Liver (tissue), 8 donors: ENCODE measurements at regions not wholly inside any gene's neighbourhood (a gene's known extent, or its start where the extent isn't known, plus 50 kb on each side); places are given as distances from the start of the nearest gene placed in this dataset.
A peak's percentile ranks its signal among the peaks of the same experiment; 100 is the strongest.

Experiments used
- DNase-seq: peaks from one replicate; pipeline ENCODE4 v3.0.0-alpha.2; 2017; ENCODE audit warnings: low spot score
- H3K27ac ChIP-seq, 2 donors: one replicate each; pipeline ENCODE4 v1.7.0; 2013; ENCODE audit warnings: inconsistent platforms in 2 of 2, low read length in 2 of 2, control low read depth in 1 of 2, low read depth in 1 of 2, mild to moderate bottlenecking in 1 of 2
- H3K27me3 ChIP-seq, 4 donors: one replicate each; pipeline versions ENCODE4 v1.6.1 to v1.7.0; 2013; ENCODE audit warnings: low read length in 3 of 4, inconsistent platforms in 1 of 4, mild to moderate bottlenecking in 1 of 4, moderate library complexity in 1 of 4; ENCODE audit not compliant: control insufficient read depth in 4 of 4, insufficient read depth in 4 of 4
- H3K36me3 ChIP-seq, 4 donors: one replicate each; pipeline versions ENCODE4 v1.6.1 to v1.7.0; 2013; ENCODE audit warnings: low read length in 3 of 4, mild to moderate bottlenecking in 3 of 4, low read depth in 1 of 4, moderate library complexity in 1 of 4; ENCODE audit not compliant: control insufficient read depth in 4 of 4, insufficient read depth in 3 of 4
- H3K4me1 ChIP-seq, 4 donors: one replicate each; pipeline versions ENCODE4 v1.6.1 to v1.7.0; 2013; ENCODE audit warnings: low read length in 3 of 4, mild to moderate bottlenecking in 3 of 4, moderate library complexity in 1 of 4; ENCODE audit not compliant: control insufficient read depth in 4 of 4, insufficient read depth in 4 of 4
- H3K4me3 ChIP-seq, 3 donors: one replicate each; pipeline versions ENCODE4 v1.6.1 to v1.7.0; 2013; ENCODE audit warnings: low read length in 3 of 3, control low read depth in 1 of 3, low read depth in 1 of 3, mild to moderate bottlenecking in 1 of 3
- H3K9ac ChIP-seq, 2 donors: one replicate each; pipeline ENCODE4 v1.7.0; 2013; ENCODE audit warnings: low read length in 2 of 2, mild to moderate bottlenecking in 2 of 2, moderate library complexity in 2 of 2, control low read depth in 1 of 2, low read depth in 1 of 2
- H3K9me3 ChIP-seq, 4 donors: one replicate each; pipeline versions ENCODE4 v1.6.1 to v1.7.0; 2013; ENCODE audit warnings: low read length in 3 of 4; ENCODE audit not compliant: control insufficient read depth in 4 of 4
- EGR1 ChIP-seq, 2 donors: IDR thresholded peaks; 2 replicates each; pipeline ENCODE4 v1.6.1; 2016 to 2018; ENCODE audit warnings: antibody characterized with exemption in 2 of 2, low read depth in 2 of 2
- FOXA1 ChIP-seq: IDR thresholded peaks from 2 replicates; pipeline ENCODE4 v1.6.1; 2016; ENCODE audit warnings: antibody characterized with exemption
- FOXA2 ChIP-seq: IDR thresholded peaks from 2 replicates; pipeline ENCODE4 v1.6.1; 2016; ENCODE audit warnings: antibody characterized with exemption
- GABPA ChIP-seq, 2 donors: IDR thresholded peaks in 1 of 2; conservative IDR thresholded peaks in 1 of 2; 2 replicates each; pipeline ENCODE4 v1.6.1; 2016; ENCODE audit warnings: antibody characterized with exemption in 2 of 2, mild to moderate bottlenecking in 1 of 2, moderate library complexity in 1 of 2
- HNF4G ChIP-seq: IDR thresholded peaks from 2 replicates; pipeline ENCODE4 v1.6.1; 2016; ENCODE audit warnings: antibody characterized with exemption
- JUND ChIP-seq, 2 donors: IDR thresholded peaks; 2 replicates each; pipeline ENCODE4 v1.6.1; 2016; ENCODE audit warnings: antibody characterized with exemption in 2 of 2
- NR2F2 ChIP-seq: IDR thresholded peaks from 2 replicates; pipeline ENCODE4 v1.6.1; 2016; ENCODE audit warnings: antibody characterized with exemption
- RAD21 ChIP-seq, 2 donors: IDR thresholded peaks; 2 replicates each; pipeline ENCODE4 v1.6.1; 2016; ENCODE audit warnings: antibody characterized with exemption in 2 of 2, mild to moderate bottlenecking in 2 of 2
- RXRA ChIP-seq, 2 donors: IDR thresholded peaks; 2 replicates each; pipeline ENCODE4 v1.6.1; 2017 to 2018; ENCODE audit warnings: antibody characterized with exemption in 2 of 2, mild to moderate bottlenecking in 1 of 2
- SP1 ChIP-seq: IDR thresholded peaks from 2 replicates; pipeline ENCODE4 v1.6.1; 2018; ENCODE audit warnings: antibody characterized with exemption, mild to moderate bottlenecking
- TAF1 ChIP-seq: conservative IDR thresholded peaks from 2 replicates; pipeline ENCODE4 v1.6.1; 2016; ENCODE audit warnings: antibody characterized with exemption, mild to moderate bottlenecking
- YY1 ChIP-seq: IDR thresholded peaks from 2 replicates; pipeline ENCODE4 v1.6.1; 2016; ENCODE audit warnings: antibody characterized with exemption, mild to moderate bottlenecking
- WGBS: extraction: QIAGEN DNeasy Blood & Tissue Kit; methylation state at CpG from one replicate; pipeline ENCODE4 v1.1.7; 2013; 5-methylcytosine and 5-hydroxymethylcytosine counted together
- TF ChIP-seq, protein P1 (sequence below): IDR thresholded peaks from 2 replicates; pipeline ENCODE4 v1.6.1; 2016; ENCODE audit warnings: antibody characterized with exemption
- TF ChIP-seq, protein P2 (sequence below): fragments of 150-350 bp; IDR thresholded peaks from 2 replicates; pipeline ENCODE4 v1.5.1; 2017; ENCODE audit warnings: improper control_type of control experiment, low read depth, low read length; ENCODE audit not compliant: missing input control
- TF ChIP-seq, protein P3 (sequence below): IDR thresholded peaks from 2 replicates; pipeline ENCODE4 v1.6.1; 2016; ENCODE audit warnings: antibody characterized with exemption, mild to moderate bottlenecking
- TF ChIP-seq, protein P4 (sequence below): IDR thresholded peaks from 2 replicates; pipeline ENCODE4 v1.6.1; 2016; ENCODE audit warnings: antibody characterized with exemption
- TF ChIP-seq, protein P5 (sequence below): IDR thresholded peaks from 2 replicates; pipeline ENCODE4 v1.6.1; 2016; ENCODE audit warnings: antibody characterized with exemption
- donor health status: healthy.
- donor health status: healthy.
- donor health status: healthy.
- donor health status: healthy.
- donor health status: healthy.

DNA sequence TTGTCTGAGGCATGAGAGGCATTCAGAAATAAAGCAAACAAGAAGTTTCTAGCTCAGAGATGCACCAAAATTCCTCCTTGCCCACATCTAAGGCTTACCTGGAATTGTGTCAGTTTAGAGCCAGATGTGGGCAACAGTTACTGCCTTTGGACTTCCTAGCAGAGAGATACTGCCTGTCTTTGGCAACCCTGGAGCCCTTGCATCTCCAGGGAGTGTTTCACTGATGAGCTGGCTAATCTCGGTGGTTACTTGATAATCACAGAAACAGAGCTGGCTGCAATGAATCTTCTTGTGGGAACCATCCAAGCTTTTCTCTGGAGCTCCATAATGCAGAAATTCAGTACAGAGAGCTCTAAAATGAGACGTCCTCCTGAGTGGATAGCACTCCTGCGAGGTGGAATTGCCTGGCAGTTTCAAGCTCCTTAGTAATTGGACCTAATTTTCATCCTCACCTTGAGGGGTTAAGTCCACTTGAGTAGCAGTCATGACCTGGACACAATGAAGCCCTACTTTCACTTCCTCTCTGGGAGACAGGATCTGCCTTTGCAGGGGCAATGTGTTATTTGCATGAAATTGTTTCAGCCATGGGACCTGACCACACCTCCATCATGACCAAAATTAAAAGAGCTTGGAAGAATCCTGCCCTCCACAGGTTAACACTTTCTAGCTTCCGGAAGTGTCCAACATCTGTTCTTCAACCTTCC is 108.8 kb upstream of the ARHGAP5 start:
- 70% methylated on average over 4 of the region's 4 CpGs for WGBS
- no peak overlapping the region for H3K4me3 ChIP-seq
- DNase-seq, result no peak
- TF ChIP-seq TAF1, result no peak
- TF ChIP-seq FOXA1, result no peak
- no peak for TF ChIP-seq YY1
- TF ChIP-seq FOXA2, result no peak
- no peak for TF ChIP-seq EGR1 (IDR thresholded peaks at IDR 0.05; ENCODE audit: low read depth in 2 of 2)
- TF ChIP-seq GABPA (IDR thresholded peaks at IDR 0.05 in 1 of 2, conservative IDR thresholded peaks at IDR 0.05 in 1 of 2), result no peak
- TF ChIP-seq, protein P1, sequence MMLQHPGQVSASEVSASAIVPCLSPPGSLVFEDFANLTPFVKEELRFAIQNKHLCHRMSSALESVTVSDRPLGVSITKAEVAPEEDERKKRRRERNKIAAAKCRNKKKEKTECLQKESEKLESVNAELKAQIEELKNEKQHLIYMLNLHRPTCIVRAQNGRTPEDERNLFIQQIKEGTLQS, result no peak
- no peak for TF ChIP-seq NR2F2
- no peak for TF ChIP-seq JUND (IDR thresholded peaks at IDR 0.05)
- TF ChIP-seq HNF4G, result no peak
- no peak for TF ChIP-seq SP1
- TF ChIP-seq, protein P2, sequence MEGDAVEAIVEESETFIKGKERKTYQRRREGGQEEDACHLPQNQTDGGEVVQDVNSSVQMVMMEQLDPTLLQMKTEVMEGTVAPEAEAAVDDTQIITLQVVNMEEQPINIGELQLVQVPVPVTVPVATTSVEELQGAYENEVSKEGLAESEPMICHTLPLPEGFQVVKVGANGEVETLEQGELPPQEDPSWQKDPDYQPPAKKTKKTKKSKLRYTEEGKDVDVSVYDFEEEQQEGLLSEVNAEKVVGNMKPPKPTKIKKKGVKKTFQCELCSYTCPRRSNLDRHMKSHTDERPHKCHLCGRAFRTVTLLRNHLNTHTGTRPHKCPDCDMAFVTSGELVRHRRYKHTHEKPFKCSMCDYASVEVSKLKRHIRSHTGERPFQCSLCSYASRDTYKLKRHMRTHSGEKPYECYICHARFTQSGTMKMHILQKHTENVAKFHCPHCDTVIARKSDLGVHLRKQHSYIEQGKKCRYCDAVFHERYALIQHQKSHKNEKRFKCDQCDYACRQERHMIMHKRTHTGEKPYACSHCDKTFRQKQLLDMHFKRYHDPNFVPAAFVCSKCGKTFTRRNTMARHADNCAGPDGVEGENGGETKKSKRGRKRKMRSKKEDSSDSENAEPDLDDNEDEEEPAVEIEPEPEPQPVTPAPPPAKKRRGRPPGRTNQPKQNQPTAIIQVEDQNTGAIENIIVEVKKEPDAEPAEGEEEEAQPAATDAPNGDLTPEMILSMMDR, result no peak
- no peak for TF ChIP-seq RAD21 (IDR thresholded peaks at IDR 0.05)
- TF ChIP-seq, protein P3, sequence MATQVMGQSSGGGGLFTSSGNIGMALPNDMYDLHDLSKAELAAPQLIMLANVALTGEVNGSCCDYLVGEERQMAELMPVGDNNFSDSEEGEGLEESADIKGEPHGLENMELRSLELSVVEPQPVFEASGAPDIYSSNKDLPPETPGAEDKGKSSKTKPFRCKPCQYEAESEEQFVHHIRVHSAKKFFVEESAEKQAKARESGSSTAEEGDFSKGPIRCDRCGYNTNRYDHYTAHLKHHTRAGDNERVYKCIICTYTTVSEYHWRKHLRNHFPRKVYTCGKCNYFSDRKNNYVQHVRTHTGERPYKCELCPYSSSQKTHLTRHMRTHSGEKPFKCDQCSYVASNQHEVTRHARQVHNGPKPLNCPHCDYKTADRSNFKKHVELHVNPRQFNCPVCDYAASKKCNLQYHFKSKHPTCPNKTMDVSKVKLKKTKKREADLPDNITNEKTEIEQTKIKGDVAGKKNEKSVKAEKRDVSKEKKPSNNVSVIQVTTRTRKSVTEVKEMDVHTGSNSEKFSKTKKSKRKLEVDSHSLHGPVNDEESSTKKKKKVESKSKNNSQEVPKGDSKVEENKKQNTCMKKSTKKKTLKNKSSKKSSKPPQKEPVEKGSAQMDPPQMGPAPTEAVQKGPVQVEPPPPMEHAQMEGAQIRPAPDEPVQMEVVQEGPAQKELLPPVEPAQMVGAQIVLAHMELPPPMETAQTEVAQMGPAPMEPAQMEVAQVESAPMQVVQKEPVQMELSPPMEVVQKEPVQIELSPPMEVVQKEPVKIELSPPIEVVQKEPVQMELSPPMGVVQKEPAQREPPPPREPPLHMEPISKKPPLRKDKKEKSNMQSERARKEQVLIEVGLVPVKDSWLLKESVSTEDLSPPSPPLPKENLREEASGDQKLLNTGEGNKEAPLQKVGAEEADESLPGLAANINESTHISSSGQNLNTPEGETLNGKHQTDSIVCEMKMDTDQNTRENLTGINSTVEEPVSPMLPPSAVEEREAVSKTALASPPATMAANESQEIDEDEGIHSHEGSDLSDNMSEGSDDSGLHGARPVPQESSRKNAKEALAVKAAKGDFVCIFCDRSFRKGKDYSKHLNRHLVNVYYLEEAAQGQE, result no peak
- no peak for TF ChIP-seq RXRA (IDR thresholded peaks at IDR 0.05)
- H3K36me3 ChIP-seq, result no peaks in the 10 kb centered on the region
- H3K4me1 ChIP-seq, result peaks cover 6 to 25% (median 11%) of the 10 kb centered on the region in 4 donors
- H3K27me3 ChIP-seq, result no peaks in the 10 kb centered on the region
- peak overlapping the region in 1 of 2 donors; percentile 76 for H3K27ac ChIP-seq
- H3K9ac ChIP-seq, result no peak overlapping the region
- H3K9me3 ChIP-seq, result peaks cover 2 to 8% (median 6%) of the 10 kb centered on the region in 4 donors

DNA sequence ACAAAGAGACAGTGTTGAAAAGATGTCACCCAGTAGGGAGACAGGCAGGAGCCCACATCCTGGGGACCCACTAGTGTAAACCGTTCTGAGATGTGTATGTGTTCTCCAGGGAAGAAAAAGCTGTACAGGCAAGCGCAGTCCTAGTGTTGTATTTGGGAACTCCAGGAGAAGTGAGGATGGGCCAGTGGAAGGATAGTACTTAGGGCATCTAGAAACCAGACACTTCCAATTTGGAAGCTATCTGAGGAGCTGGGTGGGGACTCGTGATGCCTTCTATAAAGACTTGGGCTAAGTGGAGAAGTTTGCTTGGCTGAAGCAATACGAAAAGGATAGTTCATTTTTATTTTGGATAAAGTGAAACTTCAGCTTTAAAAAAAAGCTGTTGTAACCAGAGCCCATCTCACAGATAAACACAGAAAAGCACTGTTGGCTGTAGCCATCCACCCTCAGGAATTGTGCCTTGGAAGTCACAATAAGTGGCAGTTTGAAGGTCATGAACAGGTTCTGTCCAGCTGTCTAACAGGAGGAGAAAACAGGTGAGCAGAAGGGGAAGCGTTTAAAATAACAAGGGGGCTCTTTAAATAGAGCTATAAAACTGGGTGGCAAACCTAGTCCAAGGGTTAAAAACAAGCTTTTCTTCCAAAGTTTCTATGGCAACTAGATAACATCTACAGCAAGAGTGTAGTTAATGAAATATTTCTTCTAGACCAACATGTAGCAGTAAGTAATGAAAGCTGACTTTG is 108.0 kb upstream of the ARHGAP5 start:
- H3K4me1 ChIP-seq, result peaks cover 6 to 25% (median 11%) of the 10 kb centered on the region in 4 donors
- 74% methylated on average over 5 of the region's 5 CpGs for WGBS
- H3K27me3 ChIP-seq, result no peaks in the 10 kb centered on the region
- no peak overlapping the region for H3K27ac ChIP-seq
- peaks cover 4 to 16% (median 8%) of the 10 kb centered on the region in 4 donors for H3K9me3 ChIP-seq
- no peak overlapping the region for H3K9ac ChIP-seq
- H3K4me3 ChIP-seq, result no peak overlapping the region
- DNase-seq, result no peak
- no peaks in the 10 kb centered on the region for H3K36me3 ChIP-seq
- no peak for TF ChIP-seq FOXA1
- TF ChIP-seq, protein P4, sequence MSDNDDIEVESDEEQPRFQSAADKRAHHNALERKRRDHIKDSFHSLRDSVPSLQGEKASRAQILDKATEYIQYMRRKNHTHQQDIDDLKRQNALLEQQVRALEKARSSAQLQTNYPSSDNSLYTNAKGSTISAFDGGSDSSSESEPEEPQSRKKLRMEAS, result no peak
- TF ChIP-seq, protein P1, result no peak
- no peak for TF ChIP-seq YY1
- no peak for TF ChIP-seq JUND (IDR thresholded peaks at IDR 0.05)
- TF ChIP-seq RXRA (IDR thresholded peaks at IDR 0.05), result no peak
- no peak for TF ChIP-seq HNF4G
- TF ChIP-seq, protein P5, sequence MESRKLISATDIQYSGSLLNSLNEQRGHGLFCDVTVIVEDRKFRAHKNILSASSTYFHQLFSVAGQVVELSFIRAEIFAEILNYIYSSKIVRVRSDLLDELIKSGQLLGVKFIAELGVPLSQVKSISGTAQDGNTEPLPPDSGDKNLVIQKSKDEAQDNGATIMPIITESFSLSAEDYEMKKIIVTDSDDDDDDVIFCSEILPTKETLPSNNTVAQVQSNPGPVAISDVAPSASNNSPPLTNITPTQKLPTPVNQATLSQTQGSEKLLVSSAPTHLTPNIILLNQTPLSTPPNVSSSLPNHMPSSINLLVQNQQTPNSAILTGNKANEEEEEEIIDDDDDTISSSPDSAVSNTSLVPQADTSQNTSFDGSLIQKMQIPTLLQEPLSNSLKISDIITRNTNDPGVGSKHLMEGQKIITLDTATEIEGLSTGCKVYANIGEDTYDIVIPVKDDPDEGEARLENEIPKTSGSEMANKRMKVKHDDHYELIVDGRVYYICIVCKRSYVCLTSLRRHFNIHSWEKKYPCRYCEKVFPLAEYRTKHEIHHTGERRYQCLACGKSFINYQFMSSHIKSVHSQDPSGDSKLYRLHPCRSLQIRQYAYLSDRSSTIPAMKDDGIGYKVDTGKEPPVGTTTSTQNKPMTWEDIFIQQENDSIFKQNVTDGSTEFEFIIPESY, result no peak
- TF ChIP-seq, protein P3, result no peak
- TF ChIP-seq TAF1, result no peak
- no peak for TF ChIP-seq RAD21 (IDR thresholded peaks at IDR 0.05)
- no peak for TF ChIP-seq NR2F2
- no peak for TF ChIP-seq SP1
- TF ChIP-seq FOXA2, result no peak
- TF ChIP-seq EGR1 (IDR thresholded peaks at IDR 0.05; ENCODE audit: low read depth in 2 of 2), result no peak
